ENCODE measurements at regions not wholly inside any gene's neighbourhood (a gene's known extent, or its start where the extent isn't known, plus 50 kb on each side); places are given as distances from the start of the nearest gene placed in this dataset.

DNA sequence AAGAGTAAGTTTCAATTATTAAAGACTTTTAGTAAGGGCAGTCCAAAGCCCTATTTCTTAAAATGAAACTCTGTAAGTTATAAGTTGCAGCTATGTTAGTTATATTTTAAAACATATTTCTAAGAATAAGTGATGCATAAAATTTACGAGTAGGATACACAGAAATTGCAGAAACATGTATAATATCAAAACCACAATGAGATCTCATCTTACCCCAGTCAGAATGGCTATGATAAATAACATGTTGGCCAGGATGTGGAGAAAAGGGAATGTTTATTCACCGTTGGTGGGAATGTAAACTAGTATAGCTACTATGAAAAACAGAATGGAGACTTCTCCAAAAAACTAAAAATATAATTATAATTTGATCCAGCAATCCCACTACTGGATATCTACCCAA is 201.2 kb downstream of the CBLN2 start:
- no peak for TF ChIP-seq EZH2 (IDR thresholded peaks at IDR 0.05; ENCODE audit: low read length)
- TF ChIP-seq, protein P1, sequence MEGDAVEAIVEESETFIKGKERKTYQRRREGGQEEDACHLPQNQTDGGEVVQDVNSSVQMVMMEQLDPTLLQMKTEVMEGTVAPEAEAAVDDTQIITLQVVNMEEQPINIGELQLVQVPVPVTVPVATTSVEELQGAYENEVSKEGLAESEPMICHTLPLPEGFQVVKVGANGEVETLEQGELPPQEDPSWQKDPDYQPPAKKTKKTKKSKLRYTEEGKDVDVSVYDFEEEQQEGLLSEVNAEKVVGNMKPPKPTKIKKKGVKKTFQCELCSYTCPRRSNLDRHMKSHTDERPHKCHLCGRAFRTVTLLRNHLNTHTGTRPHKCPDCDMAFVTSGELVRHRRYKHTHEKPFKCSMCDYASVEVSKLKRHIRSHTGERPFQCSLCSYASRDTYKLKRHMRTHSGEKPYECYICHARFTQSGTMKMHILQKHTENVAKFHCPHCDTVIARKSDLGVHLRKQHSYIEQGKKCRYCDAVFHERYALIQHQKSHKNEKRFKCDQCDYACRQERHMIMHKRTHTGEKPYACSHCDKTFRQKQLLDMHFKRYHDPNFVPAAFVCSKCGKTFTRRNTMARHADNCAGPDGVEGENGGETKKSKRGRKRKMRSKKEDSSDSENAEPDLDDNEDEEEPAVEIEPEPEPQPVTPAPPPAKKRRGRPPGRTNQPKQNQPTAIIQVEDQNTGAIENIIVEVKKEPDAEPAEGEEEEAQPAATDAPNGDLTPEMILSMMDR (optimal IDR thresholded peaks at IDR 0.05 in 1 of 3, IDR thresholded peaks at IDR 0.05 in 1 of 3, conservative IDR thresholded peaks at IDR 0.05 in 1 of 3; ENCODE audit: extremely low read depth in 1 of 3, insufficient read depth in 2 of 3, low read length in 3 of 3), result no peak
